SK-N-SH (cell line): ENCODE measurements at regions not wholly inside any gene's neighbourhood (a gene's known extent, or its start where the extent isn't known, plus 50 kb on each side); places are given as distances from the start of the nearest gene placed in this dataset.

Source experiments
- CTCF ChIA-PET: fragments of 300-600, 350-600 bp; formaldehyde crosslinking; extraction: SDS; loops from one replicate; lab custom pipeline; 2021; lab: Yijun Ruan, JAX
- POLR2A ChIA-PET: fragments of 350-600 bp; sonication (Branson Sonifier 250); formaldehyde crosslinking; extraction: SDS; loops from one replicate; lab custom pipeline; 2020; ENCODE audit warnings: antibody characterized with exemption, inconsistent platforms; lab: Yijun Ruan, JAX
- DNase-seq: peaks from one replicate; pipeline ENCODE4 v3.0.0; 2012
- H2AFZ ChIP-seq: fragments of 200-600 bp; sonication (generic); 2 replicates; pipeline ENCODE4 v1.8.1; 2016; ENCODE audit warnings: antibody characterized with exemption, mild to moderate bottlenecking, low read depth
- H3F3A ChIP-seq: fragments of 200-600 bp; sonication (generic); replicated peaks from 2 replicates; pipeline ENCODE3; 2016; ENCODE audit warnings: antibody characterized with exemption, mild to moderate bottlenecking; ENCODE audit not compliant: insufficient read depth
- H3K27ac ChIP-seq, 2 experiments: fragments of 200-500 bp in 1 of 2; fragments of 200-600 bp in 1 of 2; sonication (Bioruptor generic) in 1 of 2; sonication (generic), shearing (Covaris generic) in 1 of 2; 2 replicates each; pipeline versions ENCODE4 v1.5.1 to v1.6.1; 2014 to 2016; ENCODE audit warnings: low read depth in 2 of 2, inconsistent platforms in 1 of 2, low read length in 1 of 2, mild to moderate bottlenecking in 1 of 2, mixed read lengths in 1 of 2
- H3K27me3 ChIP-seq: fragments of 200-600 bp; sonication (generic), shearing (Covaris generic); 2 replicates; pipeline ENCODE4 v1.6.1; 2016; ENCODE audit warnings: mixed run types; ENCODE audit not compliant: insufficient read depth
- H3K36me3 ChIP-seq, 2 experiments: fragments of 200-500 bp in 1 of 2; fragments of 200-600 bp in 1 of 2; sonication (Bioruptor generic) in 1 of 2; sonication (generic) in 1 of 2; replicated peaks in 1 of 2; 2 replicates each; pipeline versions ENCODE3 to v1.5.1; 2014 to 2016; ENCODE audit warnings: low read length in 1 of 2, mild to moderate bottlenecking in 1 of 2; ENCODE audit not compliant: insufficient read depth in 2 of 2, control insufficient read depth in 1 of 2
- H3K4me1 ChIP-seq, 2 experiments: fragments of 200-500 bp in 1 of 2; fragments of 200-600 bp in 1 of 2; sonication (Bioruptor generic) in 1 of 2; sonication (generic), shearing (Covaris generic) in 1 of 2; 2 replicates each; pipeline versions ENCODE4 v1.5.1 to v1.6.1; 2014 to 2016; ENCODE audit warnings: low read depth in 1 of 2, low read length in 1 of 2, mixed run types in 1 of 2; ENCODE audit not compliant: insufficient read depth in 2 of 2, control insufficient read depth in 1 of 2
- H3K4me2 ChIP-seq: fragments of 200-600 bp; sonication (generic), shearing (Covaris generic); 2 replicates; pipeline ENCODE4 v1.6.1; 2017; ENCODE audit warnings: mixed run types
- H3K4me3 ChIP-seq, 2 experiments: fragments of 200-500 bp in 1 of 2; fragments of 200-600 bp in 1 of 2; sonication (Bioruptor generic) in 1 of 2; sonication (generic), shearing (Covaris generic) in 1 of 2; 2 replicates each; pipeline versions ENCODE4 v1.5.1 to v1.8.1; 2014 to 2016; ENCODE audit warnings: low read depth in 2 of 2, inconsistent platforms in 1 of 2, low read length in 1 of 2, mild to moderate bottlenecking in 1 of 2, mixed read lengths in 1 of 2, moderate library complexity in 1 of 2
- H3K79me2 ChIP-seq: fragments of 200-600 bp; sonication (generic); 2 replicates; pipeline ENCODE4 v1.8.1; 2017; ENCODE audit warnings: mild to moderate bottlenecking; ENCODE audit not compliant: insufficient read depth
- H3K9ac ChIP-seq: fragments of 200-600 bp; sonication (generic); 2 replicates; pipeline ENCODE4 v1.6.1; 2017; ENCODE audit warnings: mixed run types
- H3K9me2 ChIP-seq: fragments of 200-600 bp; sonication (generic); 2 replicates; pipeline ENCODE4 v1.6.1; 2017; ENCODE audit warnings: mixed run types
- H3K9me3 ChIP-seq: fragments of 200-600 bp; sonication (generic); 2 replicates; pipeline ENCODE4 v1.6.1; 2017; ENCODE audit warnings: mixed run types, mild to moderate bottlenecking, moderate library complexity
- H4K20me1 ChIP-seq: fragments of 200-600 bp; sonication (generic); 2 replicates; pipeline ENCODE4 v1.6.1; 2017; ENCODE audit warnings: mild to moderate bottlenecking, mixed run types; ENCODE audit not compliant: insufficient read depth
- EP300 ChIP-seq, 2 experiments: IDR thresholded peaks; 2 replicates each; pipeline versions ENCODE4 v1.4.0 to v1.6.1; 2012; ENCODE audit warnings: borderline replicate concordance in 1 of 2, low read depth in 1 of 2, low read length in 1 of 2
- FOXJ3 ChIP-seq: sonication (generic); formaldehyde crosslinking; IDR thresholded peaks from 2 replicates; pipeline ENCODE4 v1.5.1; 2020; ENCODE audit warnings: mild to moderate bottlenecking, missing genetic modification reagents
- FOXM1 ChIP-seq: IDR thresholded peaks from 2 replicates; pipeline ENCODE4 v1.4.0; 2012; ENCODE audit warnings: low read depth, mild to moderate bottlenecking
- GABPA ChIP-seq: IDR thresholded peaks from 2 replicates; pipeline ENCODE4 v1.4.0; 2012; ENCODE audit warnings: low read depth, mild to moderate bottlenecking
- IRF3 ChIP-seq: fragments of 150-350 bp; IDR thresholded peaks from 2 replicates; pipeline ENCODE4 v1.6.1; 2016; ENCODE audit warnings: mild to moderate bottlenecking, low read depth, low read length
- MEF2A ChIP-seq: IDR thresholded peaks from 2 replicates; pipeline ENCODE4 v1.4.0; 2012; ENCODE audit warnings: low read depth, borderline replicate concordance
- NRF1 ChIP-seq: IDR thresholded peaks from 2 replicates; pipeline ENCODE4 v1.6.1; 2012; ENCODE audit warnings: low read depth, mild to moderate bottlenecking, low read length
- RCOR1 ChIP-seq: fragments of 150-350 bp; IDR thresholded peaks from 2 replicates; pipeline ENCODE4 v1.6.1; 2017; ENCODE audit warnings: antibody characterized with exemption, low read length
- REST ChIP-seq: IDR thresholded peaks from 2 replicates; pipeline ENCODE4 v1.6.1; 2012; ENCODE audit warnings: mild to moderate bottlenecking, low read depth, low read length, moderate library complexity
- RFX5 ChIP-seq: IDR thresholded peaks from 2 replicates; pipeline ENCODE4 v1.6.1; 2012; ENCODE audit warnings: mild to moderate bottlenecking, improper control_type of control experiment, low read length
- SMC3 ChIP-seq: IDR thresholded peaks from 2 replicates; pipeline ENCODE4 v1.6.1; 2012; ENCODE audit warnings: low read depth, low read length, improper control_type of control experiment
- USF1 ChIP-seq: IDR thresholded peaks from 2 replicates; pipeline ENCODE4 v1.4.0; 2012; ENCODE audit warnings: low read depth, borderline replicate concordance
- WGBS: methylation state at CpG from one replicate; pipeline ENCODE4 v1.1.6; 2017; ENCODE audit warnings: low lambda C conversion rate; 5-methylcytosine and 5-hydroxymethylcytosine counted together

GRCh38 chr17:26792486-26792885, 501.4 kb upstream of the WSB1 start:
- DNase-seq: no peak
- ChIA-PET POLR2A (no interaction called here), CTCF (no interaction called here)

More at GRCh38 chr17:26792486-26792885, 501.4 kb upstream of the WSB1 start:
- H3K36me3 ChIP-seq: no peaks in the 10 kb centered on the region
- H3K27ac ChIP-seq: no peak overlapping the region
- no peak overlapping the region for H2AFZ ChIP-seq
- no peaks in the 10 kb centered on the region for H4K20me1 ChIP-seq
- no peak overlapping the region for H3K9ac ChIP-seq
- no peak overlapping the region for H3K4me3 ChIP-seq
- H3F3A ChIP-seq: no peaks in the 10 kb centered on the region
- H3K27me3 ChIP-seq: no peaks in the 10 kb centered on the region
- H3K4me2 ChIP-seq: no peak overlapping the region
- H3K79me2 ChIP-seq: no peaks in the 10 kb centered on the region
- no peak for TF ChIP-seq FOXJ3
- no peak for TF ChIP-seq MEF2A
- no peak for TF ChIP-seq SMC3
- no peak for TF ChIP-seq RFX5
- no peak for TF ChIP-seq RCOR1
- no peak for TF ChIP-seq GABPA
- no peak for TF ChIP-seq EP300 (IDR thresholded peaks at IDR 0.05; ENCODE audit: borderline replicate concordance in 1 of 2, low read depth in 1 of 2, low read length in 1 of 2)
- no peak for TF ChIP-seq USF1
- TF ChIP-seq REST: no peak
- TF ChIP-seq NRF1: no peak
- TF ChIP-seq IRF3: no peak
- no peak for TF ChIP-seq FOXM1
- TF ChIP-seq, all 33 proteins: peak for 0
- H3K4me1 ChIP-seq: no peaks in the 10 kb centered on the region
- no peaks in the 10 kb centered on the region for H3K9me2 ChIP-seq
- peaks cover 14% of the 10 kb centered on the region; the same call in 1 of the 2 replicates for H3K9me3 ChIP-seq
- WGBS: 8% methylated on average over 12 of the region's 12 CpGs
